COLO668 (cell line): ENCODE measurements at regions not wholly inside any gene's neighbourhood (a gene's known extent, or its start where the extent isn't known, plus 50 kb on each side); places are given as distances from the start of the nearest gene placed in this dataset.

Source experiments
- DNase-seq: peaks from one replicate; lab custom pipeline; 2025; ENCODE audit not compliant: unreplicated experiment; lab: John Stamatoyannopoulos, UW

DNA sequence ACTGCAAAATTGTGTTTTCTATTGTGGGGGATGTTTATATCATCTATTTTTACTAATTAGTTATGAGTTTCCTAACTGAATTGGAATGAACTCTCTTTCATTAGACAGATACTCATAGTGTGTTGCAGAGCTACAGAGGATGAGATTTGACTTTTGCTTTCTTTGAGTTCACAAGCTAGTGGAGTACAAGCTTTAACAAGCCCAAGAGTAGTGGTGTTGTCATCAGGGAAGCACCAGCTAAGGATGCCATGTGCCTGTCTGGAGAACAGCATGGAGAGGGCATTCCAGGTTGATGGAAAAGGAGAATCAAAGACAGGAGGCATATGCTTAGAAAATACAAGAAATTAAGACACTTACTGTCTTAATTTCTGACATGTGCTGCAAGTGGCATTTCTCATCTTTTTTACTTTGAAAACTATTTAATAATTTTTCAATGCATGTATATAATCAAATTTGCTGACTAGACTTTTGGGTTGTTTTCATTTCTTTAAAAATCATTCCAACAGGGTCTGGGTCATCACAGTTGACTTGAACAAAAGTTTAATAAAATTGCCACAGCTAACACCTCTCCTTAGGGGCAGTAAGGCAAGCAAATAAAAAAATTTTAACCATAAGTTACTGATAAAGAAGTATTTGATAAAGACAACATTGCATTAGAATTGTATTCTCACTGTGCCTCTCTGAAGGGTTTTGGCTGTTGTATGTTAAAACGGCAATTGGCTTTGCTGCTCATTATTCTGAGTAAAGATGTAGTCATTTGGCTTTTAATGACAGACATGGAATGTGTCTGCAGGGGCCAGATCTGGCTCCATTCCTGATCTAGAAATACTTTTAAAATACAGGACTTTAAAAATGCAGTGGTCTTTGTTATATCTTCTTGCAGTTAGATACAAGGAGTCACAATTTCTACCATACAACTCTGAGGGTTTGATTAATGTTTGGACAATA is 323.7 kb upstream of the CDH11 start:
- DNase-seq = no peak

DNA sequence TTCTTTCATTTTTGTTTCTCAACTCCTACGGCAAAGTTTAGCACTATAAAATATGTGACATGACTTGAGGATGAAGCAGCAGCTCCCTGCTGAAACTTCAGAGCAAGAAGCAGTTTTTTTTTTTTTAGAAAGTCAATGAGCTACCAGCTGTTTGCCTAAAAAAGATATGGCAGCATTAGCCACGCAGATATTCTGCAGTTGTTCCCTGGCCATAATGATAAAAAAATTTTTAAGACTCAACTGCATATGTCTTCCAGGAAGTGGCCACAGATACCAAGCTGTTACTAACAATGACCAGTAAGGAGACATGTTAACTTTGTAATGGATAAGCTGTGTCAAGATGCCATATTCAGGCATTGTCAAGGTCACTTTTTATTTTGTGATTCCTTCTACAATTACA is 319.6 kb upstream of the CDH11 start:
- DNase-seq = no peak

DNA sequence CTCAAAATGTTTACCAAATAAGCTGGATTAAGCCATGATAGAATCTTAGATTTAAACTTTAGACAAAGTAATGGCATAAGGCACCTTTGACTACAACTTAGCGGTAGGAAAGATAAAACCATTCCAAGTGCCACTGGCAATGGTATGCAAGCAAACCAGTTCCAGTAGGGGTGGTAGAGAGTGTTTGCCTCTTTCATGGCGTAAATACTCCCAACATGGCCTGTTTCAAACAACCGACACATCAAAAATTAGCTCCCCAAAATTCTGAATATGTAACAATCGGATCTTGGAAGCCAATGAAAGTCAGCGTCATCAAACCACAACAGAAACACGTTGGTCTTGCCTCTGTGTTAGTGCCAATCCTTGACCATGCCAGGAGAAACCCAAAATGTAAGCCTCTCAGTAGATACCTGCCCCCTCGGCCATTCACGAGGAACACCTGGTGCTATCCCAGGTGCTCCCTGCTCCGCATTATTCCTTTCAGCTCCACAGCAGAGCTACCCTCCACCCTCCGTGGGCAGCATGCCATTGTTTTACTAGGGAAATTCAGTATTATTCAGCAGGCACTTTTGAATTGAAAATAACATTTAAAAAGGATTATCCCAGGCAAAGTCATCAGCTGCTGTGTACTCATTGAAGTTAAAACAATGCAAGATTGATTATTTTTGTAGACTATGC is 307.8 kb upstream of the CDH11 start:
- no peak for DNase-seq

DNA sequence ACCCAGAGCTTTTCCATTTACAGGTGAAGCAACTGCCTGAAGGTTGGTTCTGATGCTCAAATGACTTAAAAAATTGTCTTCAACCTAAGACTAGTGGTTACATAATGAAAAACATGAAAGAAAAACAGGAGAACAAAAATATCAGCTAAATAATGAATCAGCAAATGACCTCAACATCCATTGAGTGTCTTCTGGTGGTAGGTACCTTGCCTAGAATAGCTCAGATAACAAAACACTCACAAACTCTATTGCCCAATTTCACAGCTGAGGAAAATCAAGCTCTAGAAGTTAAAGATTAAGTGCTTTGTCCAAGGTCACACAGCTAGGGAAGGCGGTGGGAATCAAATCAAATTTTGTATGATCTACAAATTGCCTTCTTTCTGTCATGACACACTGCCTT is 304.6 kb upstream of the CDH11 start:
- DNase-seq = no peak

DNA sequence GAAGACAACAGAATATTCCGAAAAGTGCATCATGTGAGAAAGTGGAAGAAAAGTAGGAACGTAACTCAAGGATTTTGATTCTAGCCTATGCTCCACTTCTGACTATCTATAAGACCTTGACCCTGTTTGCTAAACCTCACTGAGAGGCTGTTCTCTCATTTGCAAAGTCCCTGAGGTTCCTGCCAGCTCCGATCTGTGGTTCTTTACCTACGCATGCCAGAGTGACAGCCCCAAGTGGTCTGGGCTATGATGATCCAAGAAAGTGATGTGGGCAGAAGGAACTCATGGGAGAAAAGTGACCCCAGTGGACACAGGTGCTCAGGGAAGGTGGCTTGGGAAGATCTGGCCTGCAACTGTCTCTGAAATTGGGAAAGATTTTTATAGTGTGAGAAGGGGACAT is 301.1 kb upstream of the CDH11 start:
- no peak for DNase-seq

DNA sequence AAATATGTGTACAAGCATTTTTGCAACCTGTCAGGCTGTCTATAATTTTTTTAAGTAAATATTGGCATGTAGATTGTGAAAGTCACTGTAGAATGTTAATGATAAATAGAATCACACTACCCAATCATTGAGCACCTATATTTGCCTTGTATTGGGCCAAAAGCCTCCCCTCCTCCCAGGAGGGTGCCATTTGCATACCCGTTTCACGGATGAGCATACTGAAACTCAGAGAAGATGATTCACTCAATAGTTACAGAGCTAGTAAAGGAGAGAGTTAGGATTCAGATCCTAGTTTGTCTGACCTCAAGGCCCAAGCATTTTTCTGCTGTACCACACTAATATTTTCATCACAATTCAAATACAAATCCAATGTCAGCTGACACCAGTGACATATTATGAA is 299.7 kb upstream of the CDH11 start:
- DNase-seq = no peak

DNA sequence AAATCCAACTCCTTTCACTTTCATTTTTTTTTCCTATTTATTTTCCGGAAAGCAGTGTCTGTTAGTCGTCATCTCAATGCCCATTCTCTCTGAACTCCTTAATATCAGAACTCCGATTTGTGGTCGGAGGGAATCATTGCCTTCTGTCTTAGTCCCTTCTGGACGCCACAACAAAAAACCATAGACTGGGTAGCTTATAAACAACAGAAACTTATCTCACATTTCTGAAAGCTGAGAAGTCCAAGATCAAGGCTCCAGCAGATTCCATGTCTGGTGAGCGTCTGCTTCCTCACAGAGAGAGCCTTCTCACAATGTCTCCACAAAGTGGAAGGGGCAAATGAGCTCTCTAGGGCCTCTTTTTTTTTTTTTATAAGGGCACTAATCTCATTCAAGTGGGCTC is 296.6 kb upstream of the CDH11 start:
- DNase-seq = no peak

DNA sequence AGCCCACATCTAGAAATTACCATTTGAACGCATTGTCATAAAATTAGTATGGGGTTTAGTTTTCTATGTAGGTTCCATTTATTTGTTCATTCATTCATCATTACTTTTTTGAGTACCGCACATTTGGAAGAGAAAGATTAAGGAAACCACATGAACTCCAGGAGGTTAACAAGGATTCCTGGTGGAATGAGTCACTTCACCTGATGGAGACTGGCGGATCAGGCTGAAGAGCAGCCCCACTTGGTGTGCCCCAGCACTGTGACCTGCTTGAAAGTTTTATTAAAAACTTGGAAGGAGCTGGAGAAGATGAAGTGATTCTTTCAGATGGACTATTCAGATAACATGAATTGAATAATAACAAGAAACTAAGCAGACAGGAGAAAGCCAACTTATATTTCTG is 293.6 kb upstream of the CDH11 start:
- DNase-seq = no peak

DNA sequence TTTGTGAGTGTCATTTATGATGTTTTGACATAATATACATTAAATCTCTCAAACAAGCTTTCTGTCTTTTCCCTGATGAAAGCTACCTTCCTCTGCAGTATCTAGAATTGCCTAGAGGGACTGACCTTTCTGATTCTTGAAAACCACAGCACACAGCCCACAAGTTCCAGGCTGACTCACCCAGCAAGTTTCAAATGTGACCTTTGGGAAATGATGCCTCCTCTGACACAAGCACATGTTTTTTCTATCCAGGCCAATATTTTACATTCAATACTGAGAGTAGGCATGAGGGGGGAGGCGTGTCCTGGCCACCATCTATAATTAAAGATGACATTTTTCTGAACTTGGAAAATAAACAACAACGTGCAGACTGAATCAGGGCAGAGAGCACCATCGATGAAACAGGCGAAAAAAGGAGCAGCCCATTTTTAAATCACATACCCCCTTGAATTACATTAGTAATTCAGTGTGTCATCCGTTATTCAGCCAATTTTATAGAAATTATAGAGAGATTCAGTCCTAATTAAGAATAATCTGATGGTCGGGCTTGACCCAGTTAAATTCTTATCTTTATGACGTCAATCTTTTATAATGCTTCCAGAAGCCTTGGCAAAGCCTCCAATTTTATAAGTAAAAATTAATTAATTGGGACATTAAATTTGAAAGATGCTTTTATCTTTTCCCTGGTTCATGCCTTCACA is 292.6 kb upstream of the CDH11 start:
- DNase-seq = no peak

DNA sequence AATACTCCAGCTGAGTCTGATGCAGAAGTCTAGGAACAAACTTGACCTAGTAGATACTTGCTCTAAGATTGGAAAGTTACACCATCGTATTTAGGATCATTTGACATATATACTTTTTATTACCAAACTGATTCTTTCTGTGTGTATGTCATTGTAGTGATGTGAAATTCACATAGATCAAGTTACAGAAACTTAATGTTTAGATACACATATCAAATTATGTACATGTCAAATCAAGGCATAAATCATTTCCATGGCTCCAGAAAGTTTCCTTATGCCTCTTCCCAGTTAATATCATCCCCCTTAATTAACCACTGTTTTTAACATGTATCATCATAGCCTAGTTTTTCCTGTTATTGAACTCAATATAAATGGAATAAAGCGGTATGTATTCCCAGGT is 292.0 kb upstream of the CDH11 start:
- no peak for DNase-seq

DNA sequence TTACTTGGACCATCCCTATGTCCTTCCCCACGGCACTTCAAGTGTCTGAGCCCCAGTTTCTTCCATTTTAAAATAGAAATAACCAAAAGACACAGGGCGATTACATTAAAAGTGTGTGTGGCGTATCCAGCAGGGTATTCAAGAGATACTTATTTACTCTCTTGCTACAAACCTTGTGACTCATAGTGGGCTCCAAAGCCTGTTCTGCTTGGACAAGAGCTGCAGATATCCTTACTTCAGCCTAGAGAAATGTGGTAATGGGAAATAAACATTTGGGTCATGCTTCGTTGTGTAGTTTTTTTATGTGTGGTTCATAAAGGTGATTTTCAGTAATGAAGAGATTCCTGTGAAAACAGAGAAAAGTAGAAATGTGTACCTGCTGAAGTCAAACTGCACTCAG is 288.9 kb upstream of the CDH11 start:
- DNase-seq = no peak

DNA sequence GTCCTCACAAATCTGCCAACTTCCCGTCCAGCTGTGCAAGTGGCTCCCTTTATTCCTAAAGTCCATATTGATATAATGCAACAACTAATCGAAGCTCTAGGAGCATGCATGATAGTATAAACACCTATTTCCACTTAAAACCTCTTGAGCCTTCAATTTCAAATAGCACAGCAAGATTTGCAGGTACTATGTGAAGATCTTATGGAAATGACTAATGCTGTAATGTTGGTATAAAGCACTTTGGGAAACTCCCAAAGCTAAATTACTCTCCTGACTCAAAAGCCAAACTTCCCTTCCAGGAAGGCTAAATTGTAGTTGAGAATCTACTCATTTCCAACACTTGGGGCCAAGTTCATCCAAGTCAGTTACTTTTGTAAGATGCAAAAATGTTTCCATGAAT is 287.6 kb upstream of the CDH11 start:
- no peak for DNase-seq

DNA sequence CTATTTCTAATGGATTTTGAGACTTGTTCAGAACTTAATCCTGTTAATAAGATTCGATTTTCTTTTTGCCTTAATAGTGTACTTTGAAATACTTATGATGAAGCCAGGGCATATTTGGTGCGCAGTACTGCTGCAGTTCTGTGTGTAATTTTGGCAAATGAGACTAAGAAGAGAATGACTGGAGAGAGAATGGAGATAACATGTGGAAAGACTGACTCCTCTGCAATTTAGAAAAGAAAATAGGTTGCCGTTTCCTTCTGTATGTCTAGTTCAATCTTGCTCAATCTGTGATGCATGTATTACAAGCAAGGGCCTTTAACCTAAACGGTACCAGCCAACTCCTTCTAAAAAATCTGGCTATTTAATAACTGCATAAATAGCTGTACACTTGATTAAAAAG is 285.1 kb upstream of the CDH11 start:
- DNase-seq = no peak

DNA sequence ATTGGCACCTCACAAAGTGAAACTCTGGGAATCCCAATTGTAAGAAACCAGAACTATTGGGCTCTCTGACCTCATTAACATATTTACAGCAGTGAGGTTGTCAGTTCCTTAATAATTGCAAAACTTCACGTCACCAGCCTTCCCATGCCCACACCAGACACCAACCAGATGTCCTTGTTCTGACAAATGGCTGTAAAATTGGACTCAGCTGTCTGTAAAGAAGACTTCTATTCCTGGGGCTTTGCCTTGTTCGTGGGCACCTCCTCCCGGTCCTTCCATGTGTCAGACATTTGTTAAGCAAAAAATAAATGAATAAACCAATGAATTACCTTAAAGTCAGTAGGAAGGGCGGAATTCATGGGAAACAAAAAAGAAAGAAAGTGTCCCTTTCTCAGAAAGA is 284.3 kb upstream of the CDH11 start:
- no peak for DNase-seq

DNA sequence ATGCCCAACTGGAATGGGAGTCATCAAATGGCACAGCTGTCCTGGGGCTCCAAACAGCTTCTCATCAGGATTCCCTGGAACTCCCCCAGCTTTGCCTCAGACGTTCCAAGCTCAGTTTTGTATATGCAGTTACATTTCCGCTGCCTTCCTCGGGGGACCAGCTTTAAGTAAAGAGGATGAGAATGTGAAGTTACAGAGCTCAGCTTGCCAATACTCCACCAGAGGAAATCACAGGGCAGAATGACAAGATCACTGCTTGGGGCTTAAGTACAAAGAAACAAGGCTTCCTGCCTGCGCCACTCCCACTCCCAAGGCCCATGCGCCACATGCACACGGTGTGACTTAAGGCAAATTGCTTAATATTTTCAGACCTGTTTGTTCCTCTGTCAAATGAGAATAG is 272.4 kb upstream of the CDH11 start:
- no peak for DNase-seq

DNA sequence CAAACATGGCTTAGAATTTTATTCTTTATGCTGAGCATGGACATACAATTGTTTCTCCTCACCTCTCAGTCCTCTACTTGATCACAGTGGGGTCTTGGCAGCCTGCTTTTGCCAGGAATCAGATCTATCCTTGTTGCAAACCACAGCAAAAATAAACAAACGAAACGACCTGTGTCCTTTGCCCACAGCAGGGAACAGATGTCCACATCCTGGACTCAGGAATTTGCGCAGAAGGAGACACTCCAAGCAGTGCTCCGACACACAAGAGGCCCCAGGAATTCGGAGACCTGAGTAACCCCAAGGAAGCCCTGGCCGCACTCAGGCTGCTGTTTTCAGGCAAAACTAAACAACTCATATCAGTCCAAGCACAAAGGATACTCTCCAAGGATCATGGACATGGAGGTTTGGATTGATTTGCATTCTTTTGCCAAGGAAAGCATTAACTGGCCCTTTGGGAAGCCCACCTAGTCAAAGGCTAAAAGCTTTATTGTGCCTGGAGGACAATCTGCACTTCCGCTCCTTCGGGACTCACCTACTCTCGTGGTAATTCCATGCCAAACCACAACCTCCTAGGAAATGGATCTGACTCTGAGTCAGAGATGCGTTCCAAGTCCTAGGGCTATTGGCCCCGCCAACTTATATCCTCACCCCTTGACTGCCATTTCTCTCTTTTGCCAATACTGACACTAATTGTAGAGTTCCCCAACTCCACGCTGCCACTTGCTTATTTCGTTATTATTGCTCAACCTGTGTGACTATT is 271.1 kb upstream of the CDH11 start:
- DNase-seq = no peak

DNA sequence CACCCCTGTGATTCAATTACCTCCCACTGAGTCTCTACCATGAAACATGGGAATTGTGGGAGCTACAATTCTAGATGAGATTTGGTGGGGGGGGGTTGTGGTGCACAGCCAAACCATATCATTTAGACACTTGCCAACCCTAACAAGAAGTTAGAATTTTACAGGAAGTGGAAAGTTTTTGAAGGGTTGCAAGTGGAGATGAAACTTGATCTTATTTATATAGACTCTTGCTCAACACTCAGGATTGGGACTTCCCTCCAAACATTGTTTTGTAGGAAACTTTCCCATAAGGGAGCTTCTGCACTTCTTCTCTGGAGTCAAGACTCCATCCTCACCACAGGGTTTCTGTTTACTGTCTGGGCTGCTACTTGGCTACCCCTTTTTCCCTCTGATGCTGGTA is 266.7 kb upstream of the CDH11 start:
- no peak for DNase-seq

DNA sequence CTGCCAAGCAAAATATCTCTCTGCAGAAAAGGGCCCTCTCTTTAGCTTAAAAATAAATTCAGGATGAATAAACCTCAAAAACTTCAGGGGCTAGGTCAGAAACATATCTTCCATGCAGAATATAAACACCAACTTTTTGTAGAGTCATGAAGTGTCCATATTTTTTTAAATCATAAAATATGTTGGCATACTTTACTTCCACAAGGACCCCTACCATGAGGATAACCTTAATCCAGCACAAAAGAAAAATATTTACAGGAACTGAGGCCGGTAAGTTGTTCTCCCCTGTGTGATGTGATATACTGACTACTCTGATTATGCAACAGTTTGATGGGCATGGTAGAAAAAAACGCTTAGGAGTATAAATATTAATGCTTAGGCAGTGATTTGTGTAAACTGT is 264.8 kb upstream of the CDH11 start:
- DNase-seq = no peak

DNA sequence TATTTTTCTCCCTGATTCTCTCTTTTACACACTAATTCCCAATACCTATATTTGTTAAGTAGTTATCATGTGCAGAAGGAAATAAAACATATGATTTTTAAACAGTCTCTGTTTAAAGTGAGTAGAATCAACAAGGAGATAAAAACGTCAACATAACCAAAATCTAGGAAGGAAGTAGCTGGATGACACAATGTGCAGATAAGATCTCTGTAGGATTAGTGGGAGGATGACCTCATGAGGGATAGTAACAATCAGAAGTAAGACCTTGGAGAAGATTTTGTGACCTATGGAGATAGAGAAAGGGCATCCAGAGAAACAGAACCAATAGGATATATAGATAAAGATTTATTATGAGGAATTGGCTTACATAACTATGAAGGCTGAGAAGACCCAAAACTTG is 262.6 kb upstream of the CDH11 start:
- no peak for DNase-seq

DNA sequence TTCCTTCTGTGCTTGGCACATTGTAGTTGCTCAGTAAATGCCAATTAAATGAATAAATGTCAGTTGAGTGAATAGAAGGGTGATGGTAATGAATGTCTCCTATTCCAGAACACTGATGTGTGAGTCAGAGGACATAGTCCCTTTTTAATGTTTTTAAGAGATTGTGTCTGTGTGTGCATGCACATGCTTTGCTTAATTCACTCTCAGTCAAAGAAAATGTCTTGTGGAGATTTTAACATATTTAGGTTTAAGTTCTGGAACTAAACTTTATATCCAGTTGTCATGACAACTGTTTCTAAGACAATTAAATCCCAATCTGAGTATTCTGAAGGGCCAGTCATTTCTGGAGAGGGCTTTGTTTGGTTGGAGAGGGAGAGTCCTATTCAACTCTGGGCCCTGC is 255.3 kb upstream of the CDH11 start:
- no peak for DNase-seq

DNA sequence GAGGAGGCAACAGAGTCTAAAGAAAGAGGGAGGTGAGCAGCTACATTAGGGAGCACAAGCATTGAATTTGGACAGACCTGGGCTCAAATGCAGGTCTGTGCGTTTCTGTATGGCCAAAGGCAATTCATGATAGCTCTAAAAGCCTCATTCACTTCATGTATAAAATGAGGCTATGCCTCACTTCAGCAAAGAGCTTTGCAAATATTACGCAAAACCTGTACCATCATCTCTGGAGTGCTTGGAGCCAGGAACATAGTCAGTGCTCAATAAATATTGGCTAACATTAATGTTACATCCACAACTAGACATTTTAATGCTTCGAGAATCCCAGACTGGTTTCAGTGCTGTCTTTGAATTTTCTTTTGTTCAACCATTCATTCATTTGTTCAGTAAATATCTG is 254.7 kb upstream of the CDH11 start:
- DNase-seq = no peak
